Retinal pigment epithelial cell (primary cell): ENCODE measurements at regions not wholly inside any gene's neighbourhood (a gene's known extent, or its start where the extent isn't known, plus 50 kb on each side); places are given as distances from the start of the nearest gene placed in this dataset.
"Not testable (repeated sequence)": the region's sequence is repeated elsewhere in the genome, so short reads cannot be mapped to it uniquely, and the experiment has no call there.

Experiments used
- DNase-seq: peaks from one replicate; pipeline ENCODE4 v3.0.0-alpha.2; 2010; ENCODE audit warnings: low read depth
- H3K4me3 ChIP-seq: 2 replicates; pipeline ENCODE4 v1.5.1; 2011; ENCODE audit warnings: mild to moderate bottlenecking, low read length, control low read depth, moderate library complexity
- CTCF ChIP-seq: conservative IDR thresholded peaks from 2 replicates; pipeline ENCODE4 v1.5.1; 2011; ENCODE audit warnings: low read depth, low read length, control low read depth, inconsistent platforms

- no peak for TF ChIP-seq CTCF
- no peak for DNase-seq
- H3K4me3 ChIP-seq: no peak overlapping the region
Measured at GRCh38 chr18:71371951-71372605, 1083.2 kb downstream of the SOCS6 start.

GRCh38 chr18:71370671-71371445, 1082.0 kb downstream of the SOCS6 start:
- TF ChIP-seq CTCF: no peak
- H3K4me3 ChIP-seq: no peak overlapping the region
- no peak for DNase-seq

GRCh38 chr18:71370095-71370494, 1081.2 kb downstream of the SOCS6 start:
- no peak overlapping the region for H3K4me3 ChIP-seq
- no peak for TF ChIP-seq CTCF
- DNase-seq: no peak

- DNase-seq: no peak
- H3K4me3 ChIP-seq: no peak overlapping the region
- no peak for TF ChIP-seq CTCF
Measured at GRCh38 chr18:71362140-71362539, 1073.3 kb downstream of the SOCS6 start.

GRCh38 chr18:71355599-71355998, 1066.8 kb downstream of the SOCS6 start:
- DNase-seq, H3K4me3 ChIP-seq: not testable (repeated sequence)

GRCh38 chr18:71352618-71353017, 1063.8 kb downstream of the SOCS6 start:
- H3K4me3 ChIP-seq: no peak overlapping the region
- TF ChIP-seq CTCF: no peak
- no peak for DNase-seq

- TF ChIP-seq CTCF: no peak
- no peak overlapping the region for H3K4me3 ChIP-seq
- DNase-seq: no peak
Measured at GRCh38 chr18:71336576-71337210, 1047.8 kb downstream of the SOCS6 start.
